ENCODE measurements at regions not wholly inside any gene's neighbourhood (a gene's known extent, or its start where the extent isn't known, plus 50 kb on each side); places are given as distances from the start of the nearest gene placed in this dataset.

DNA sequence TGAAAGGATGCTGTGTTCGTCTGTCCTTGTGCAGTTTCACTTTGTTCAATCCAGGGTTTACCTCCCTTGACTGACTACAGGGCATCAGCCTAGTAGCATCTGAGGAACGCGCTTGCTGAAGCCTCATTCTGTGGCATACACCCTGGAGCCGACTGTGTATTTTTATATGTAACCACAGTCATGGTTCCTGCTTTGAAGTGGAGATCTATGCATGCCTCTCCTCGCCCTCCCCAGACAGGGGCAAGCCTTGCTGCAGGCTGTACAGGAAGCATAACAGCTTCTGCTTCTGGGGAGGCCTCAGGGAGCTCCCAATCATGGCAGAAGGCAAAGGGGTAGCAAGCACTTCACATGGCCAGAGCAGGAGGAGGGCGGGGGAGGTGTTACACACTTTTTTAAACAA, 262.1 kb downstream of the BCL11B start:
- TF ChIP-seq CTCF (IDR thresholded peaks at IDR 0.05; ENCODE audit: insufficient read depth, low read depth, low read length), result no peak
- no peak for TF ChIP-seq EZH2 (IDR thresholded peaks at IDR 0.05; ENCODE audit: insufficient read depth, low read length)

All from astrocyte (in vitro differentiated cells and primary cell).